Astrocyte (in vitro differentiated cells and primary cell): ENCODE measurements at regions not wholly inside any gene's neighbourhood (a gene's known extent, or its start where the extent isn't known, plus 50 kb on each side); places are given as distances from the start of the nearest gene placed in this dataset.

Experiments used
- DNase-seq: peaks from one replicate; pipeline ENCODE4 v3.0.0-alpha.2; 2010; ENCODE audit warnings: low read depth
- FAIRE-seq: peaks from 2 replicates; lab custom pipeline; 2011; peaks lifted over from hg19 to GRCh38; lab: Jason Lieb, UNC
- H2AFZ ChIP-seq: 2 replicates; pipeline ENCODE4 v1.6.0; 2012; ENCODE audit warnings: low read depth, low read length, inconsistent platforms
- H3K27ac ChIP-seq: 2 replicates; pipeline ENCODE4 v1.5.1; 2011; ENCODE audit warnings: low read depth, low read length, inconsistent platforms
- H3K27me3 ChIP-seq: 2 replicates; pipeline ENCODE4 v1.6.0; 2011; ENCODE audit warnings: low read length, inconsistent platforms; ENCODE audit not compliant: insufficient read depth
- H3K36me3 ChIP-seq: 2 replicates; pipeline ENCODE4 v1.5.1; 2011; ENCODE audit warnings: low read length, inconsistent platforms; ENCODE audit not compliant: insufficient read depth
- H3K4me1 ChIP-seq: 2 replicates; pipeline ENCODE4 v1.5.1; 2011; ENCODE audit warnings: low read length, inconsistent platforms; ENCODE audit not compliant: insufficient read depth
- H3K4me2 ChIP-seq: 2 replicates; pipeline ENCODE4 v1.6.0; 2012; ENCODE audit warnings: low read length, inconsistent platforms
- H3K4me3 ChIP-seq: 2 replicates; pipeline ENCODE4 v1.5.1; 2011; ENCODE audit warnings: low read depth, mild to moderate bottlenecking, low read length, inconsistent platforms; ENCODE audit not compliant: insufficient read depth
- H3K79me2 ChIP-seq: 2 replicates; pipeline ENCODE4 v1.6.0; 2012; ENCODE audit warnings: mild to moderate bottlenecking, low read length, inconsistent platforms; ENCODE audit not compliant: insufficient read depth
- H3K9ac ChIP-seq: 2 replicates; pipeline ENCODE4 v1.6.0; 2012; ENCODE audit warnings: mild to moderate bottlenecking, low read length, inconsistent platforms
- H3K9me3 ChIP-seq: 2 replicates; pipeline ENCODE4 v1.5.1; 2012; ENCODE audit warnings: low read depth, mild to moderate bottlenecking, low read length, inconsistent platforms; ENCODE audit not compliant: insufficient read depth
- H4K20me1 ChIP-seq: 2 replicates; pipeline ENCODE4 v1.6.0; 2012; ENCODE audit warnings: low read length, inconsistent platforms; ENCODE audit not compliant: insufficient read depth
- H3K27ac Mint-ChIP-seq: one replicate; pipeline ENCODE4 v1.8.0; 2021; ENCODE audit warnings: mild to moderate bottlenecking, mixed read lengths; ENCODE audit not compliant: unreplicated experiment
- H3K27me3 Mint-ChIP-seq: one replicate; pipeline ENCODE4 v1.8.0; 2021; ENCODE audit warnings: low read depth, mixed read lengths; ENCODE audit not compliant: unreplicated experiment
- H3K36me3 Mint-ChIP-seq: one replicate; pipeline ENCODE4 v1.8.0; 2021; ENCODE audit warnings: low read depth, mixed read lengths; ENCODE audit not compliant: unreplicated experiment
- H3K4me1 Mint-ChIP-seq: one replicate; pipeline ENCODE4 v1.8.0; 2021; ENCODE audit warnings: low read depth, mixed read lengths; ENCODE audit not compliant: unreplicated experiment
- H3K4me3 Mint-ChIP-seq: one replicate; pipeline ENCODE4 v1.8.0; 2021; ENCODE audit warnings: mild to moderate bottlenecking, moderate library complexity, mixed read lengths; ENCODE audit not compliant: unreplicated experiment
- H3K9me3 Mint-ChIP-seq: one replicate; pipeline ENCODE4 v1.8.0; 2021; ENCODE audit warnings: mild to moderate bottlenecking, mixed read lengths; ENCODE audit not compliant: unreplicated experiment
- EZH2 ChIP-seq: IDR thresholded peaks from 2 replicates; pipeline ENCODE4 v1.6.1; 2012; ENCODE audit warnings: mild to moderate bottlenecking, low read length, inconsistent platforms; ENCODE audit not compliant: insufficient read depth
- TF ChIP-seq, protein P1 (sequence below): IDR thresholded peaks from 2 replicates; pipeline ENCODE4 v1.5.1; 2011; ENCODE audit warnings: low read depth, mild to moderate bottlenecking, inconsistent platforms, low read length, moderate library complexity; ENCODE audit not compliant: insufficient read depth

DNA sequence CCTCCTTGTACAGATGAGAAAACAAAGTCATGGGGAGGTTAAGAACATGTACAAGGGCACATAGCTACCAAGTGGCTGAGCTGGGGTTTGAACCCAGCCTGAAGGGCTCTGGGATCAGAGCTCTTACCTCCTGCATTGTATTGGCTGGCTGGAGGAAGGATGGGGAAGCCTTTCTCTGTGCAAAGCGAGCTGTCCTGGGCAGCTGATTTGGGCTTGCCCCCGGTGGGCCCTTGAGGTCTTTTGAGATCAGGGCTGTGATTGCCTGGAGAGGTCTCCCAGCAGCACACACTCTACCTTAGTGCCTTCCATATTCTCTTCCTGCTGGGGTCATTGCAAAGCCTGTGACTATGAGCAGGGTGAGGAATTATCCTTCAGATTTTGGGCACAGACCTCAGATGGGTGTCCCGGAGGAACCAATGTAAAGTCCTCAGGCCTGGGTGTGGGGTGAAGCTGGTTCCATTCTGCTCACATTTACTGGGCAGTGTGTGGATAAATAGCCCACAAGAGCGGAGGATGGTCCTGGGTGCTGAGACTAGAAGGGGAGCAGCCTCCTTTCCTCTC, 53.3 kb upstream of the EPS8L3 start:
- H2AFZ ChIP-seq: no peak overlapping the region
- Mint-ChIP-seq H3K27me3 (peaks cover 21% of the 10 kb centered on the region), H3K36me3 (peaks cover 2% of the 10 kb centered on the region), H3K27ac (no peak overlapping the region), H3K9me3 (peaks cover 11% of the 10 kb centered on the region), H3K4me1 (peaks cover 13% of the 10 kb centered on the region), H3K4me3 (no peak overlapping the region)
- H3K9me3 ChIP-seq: peaks cover 6% of the 10 kb centered on the region
- H3K4me3 ChIP-seq: no peak overlapping the region
- H3K27ac ChIP-seq: no peak overlapping the region
- DNase-seq: no peak
- H3K36me3 ChIP-seq: no peaks in the 10 kb centered on the region
- H3K4me2 ChIP-seq: no peak overlapping the region
- no peaks in the 10 kb centered on the region for H3K27me3 ChIP-seq
- no peaks in the 10 kb centered on the region for H4K20me1 ChIP-seq
- peaks cover 13% of the 10 kb centered on the region for H3K4me1 ChIP-seq
- H3K9ac ChIP-seq: no peak overlapping the region
- FAIRE-seq: no peak
- no peaks in the 10 kb centered on the region for H3K79me2 ChIP-seq
- TF ChIP-seq EZH2: no peak
- TF ChIP-seq, protein P1, sequence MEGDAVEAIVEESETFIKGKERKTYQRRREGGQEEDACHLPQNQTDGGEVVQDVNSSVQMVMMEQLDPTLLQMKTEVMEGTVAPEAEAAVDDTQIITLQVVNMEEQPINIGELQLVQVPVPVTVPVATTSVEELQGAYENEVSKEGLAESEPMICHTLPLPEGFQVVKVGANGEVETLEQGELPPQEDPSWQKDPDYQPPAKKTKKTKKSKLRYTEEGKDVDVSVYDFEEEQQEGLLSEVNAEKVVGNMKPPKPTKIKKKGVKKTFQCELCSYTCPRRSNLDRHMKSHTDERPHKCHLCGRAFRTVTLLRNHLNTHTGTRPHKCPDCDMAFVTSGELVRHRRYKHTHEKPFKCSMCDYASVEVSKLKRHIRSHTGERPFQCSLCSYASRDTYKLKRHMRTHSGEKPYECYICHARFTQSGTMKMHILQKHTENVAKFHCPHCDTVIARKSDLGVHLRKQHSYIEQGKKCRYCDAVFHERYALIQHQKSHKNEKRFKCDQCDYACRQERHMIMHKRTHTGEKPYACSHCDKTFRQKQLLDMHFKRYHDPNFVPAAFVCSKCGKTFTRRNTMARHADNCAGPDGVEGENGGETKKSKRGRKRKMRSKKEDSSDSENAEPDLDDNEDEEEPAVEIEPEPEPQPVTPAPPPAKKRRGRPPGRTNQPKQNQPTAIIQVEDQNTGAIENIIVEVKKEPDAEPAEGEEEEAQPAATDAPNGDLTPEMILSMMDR: no peak

DNA sequence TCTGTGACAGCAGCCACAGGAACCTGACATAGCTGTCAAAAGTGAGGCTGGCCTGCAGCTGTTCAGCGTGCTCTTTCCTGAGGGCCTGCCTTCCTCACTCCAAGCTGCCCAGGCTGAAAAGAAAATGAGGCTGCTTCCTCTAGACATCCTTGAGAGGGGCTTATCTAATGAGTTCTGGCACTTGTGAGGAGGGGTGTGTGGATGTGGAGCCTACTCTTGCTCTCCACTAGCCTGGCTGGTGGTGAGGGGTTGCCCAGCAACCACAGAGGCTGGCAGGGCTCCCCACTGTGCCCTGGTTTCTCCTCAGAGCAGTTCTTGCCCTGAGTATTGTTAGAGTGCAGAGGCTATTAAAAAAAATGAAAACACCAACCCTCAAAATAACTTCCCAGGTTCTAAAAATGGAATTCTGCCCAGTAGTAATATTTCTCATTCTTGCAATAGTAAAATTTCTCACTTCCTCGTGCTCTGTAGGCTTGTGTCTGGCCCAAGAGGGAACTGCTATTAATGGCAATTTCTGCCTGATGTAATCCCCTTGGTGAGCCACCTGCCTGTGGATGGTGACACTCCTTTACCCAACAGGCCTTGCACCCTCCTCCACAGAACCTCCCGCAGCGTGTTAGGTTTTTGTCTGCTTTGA, 52.6 kb upstream of the EPS8L3 start:
- Mint-ChIP-seq H3K27me3 (peaks cover 21% of the 10 kb centered on the region), H3K4me1 (peaks cover 6% of the 10 kb centered on the region), H3K4me3 (no peak overlapping the region), H3K36me3 (peaks cover 2% of the 10 kb centered on the region), H3K9me3 (peaks cover 9% of the 10 kb centered on the region), H3K27ac (no peak overlapping the region)
- H3K4me3 ChIP-seq: no peak overlapping the region
- TF ChIP-seq EZH2: no peak
- TF ChIP-seq, protein P1: no peak
- FAIRE-seq (no peak), DNase-seq (no peak)
- H3K27ac ChIP-seq: no peak overlapping the region
- H3K9ac ChIP-seq: no peak overlapping the region
- peaks cover 5% of the 10 kb centered on the region for H3K4me1 ChIP-seq
- no peak overlapping the region for H3K4me2 ChIP-seq
- H2AFZ ChIP-seq: no peak overlapping the region
- peaks cover 6% of the 10 kb centered on the region for H3K9me3 ChIP-seq
- H3K79me2 ChIP-seq: no peaks in the 10 kb centered on the region
- no peaks in the 10 kb centered on the region for H3K27me3 ChIP-seq
- no peaks in the 10 kb centered on the region for H3K36me3 ChIP-seq
- no peaks in the 10 kb centered on the region for H4K20me1 ChIP-seq

DNA sequence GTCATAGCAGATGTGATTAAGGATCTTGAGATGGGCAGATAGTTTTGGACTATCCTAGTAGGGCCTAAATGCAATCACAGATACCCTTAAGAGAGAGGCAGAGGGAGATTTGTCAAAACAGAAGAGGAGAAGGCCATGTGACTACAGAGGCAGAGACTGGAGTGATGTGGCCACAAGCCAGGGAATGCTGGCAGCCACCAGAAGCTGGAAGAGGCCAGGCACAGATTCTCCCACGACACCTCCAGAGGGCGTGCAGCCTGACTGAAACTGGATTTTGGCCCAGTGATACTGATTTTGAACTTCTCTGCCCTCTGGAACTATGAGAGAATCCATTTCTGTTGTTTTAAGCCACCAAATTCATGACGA, 52.1 kb upstream of the EPS8L3 start:
- Histone ChIP-seq H3K36me3 (no peaks in the 10 kb centered on the region), H3K9me3 (peaks cover 6% of the 10 kb centered on the region), H3K4me3 (no peak overlapping the region), H2AFZ (no peak overlapping the region), H3K79me2 (no peaks in the 10 kb centered on the region), H3K9ac (no peak overlapping the region), H3K4me1 (peaks cover under 1% of the 10 kb centered on the region), H3K4me2 (no peak overlapping the region), H3K27me3 (no peaks in the 10 kb centered on the region), H4K20me1 (no peaks in the 10 kb centered on the region), H3K27ac (no peak overlapping the region)
- Mint-ChIP-seq H3K4me1 (peaks cover under 1% of the 10 kb centered on the region), H3K4me3 (no peak overlapping the region), H3K27me3 (peaks cover 21% of the 10 kb centered on the region), H3K9me3 (peaks cover 9% of the 10 kb centered on the region), H3K36me3 (peaks cover 2% of the 10 kb centered on the region), H3K27ac (no peak overlapping the region)
- DNase-seq: no peak
- TF ChIP-seq, protein P1: no peak
- TF ChIP-seq EZH2: no peak
- no peak for FAIRE-seq
